Omental fat pad (tissue), 3 donors: ENCODE measurements at regions not wholly inside any gene's neighbourhood (a gene's known extent, or its start where the extent isn't known, plus 50 kb on each side); places are given as distances from the start of the nearest gene placed in this dataset.

ENCODE experiments used
- ATAC-seq: fragments of 150-250 bp; one replicate; pipeline ENCODE4 v1.9.1; 2016; ENCODE audit warnings: mild to moderate bottlenecking, moderate library complexity; ENCODE audit not compliant: low FRiP score
- DNase-seq: peaks from one replicate; pipeline ENCODE4 v3.0.0-alpha.2; 2019; ENCODE audit warnings: low spot score
- CTCF ChIP-seq, 3 donors: fragments of 450-650 bp; IDR thresholded peaks; one replicate each; pipeline ENCODE4 v1.5.1; 2016 to 2017; ENCODE audit warnings: antibody characterized with exemption in 3 of 3, mild to moderate bottlenecking in 3 of 3, moderate library complexity in 2 of 3

- ATAC-seq (no peak), DNase-seq (no peak)
- TF ChIP-seq CTCF (IDR thresholded peaks at IDR 0.05), result no peak
Observed at GRCh38 chr12:125283521-125283920, 218.3 kb downstream of the AACS start.

- TF ChIP-seq CTCF (IDR thresholded peaks at IDR 0.05), result no peak
- DNase-seq, result no peak
- no peak for ATAC-seq
Observed at GRCh38 chr12:125284087-125284486, 218.9 kb downstream of the AACS start.

GRCh38 chr12:125284945-125285685 lies 219.9 kb downstream of the AACS start:
- no peak for ATAC-seq
- no peak for TF ChIP-seq CTCF (IDR thresholded peaks at IDR 0.05)
- no peak for DNase-seq

GRCh38 chr12:125286005-125286727 lies 220.9 kb downstream of the AACS start:
- no peak for TF ChIP-seq CTCF (IDR thresholded peaks at IDR 0.05)
- no peak for DNase-seq
- ATAC-seq, result no peak

- TF ChIP-seq CTCF (IDR thresholded peaks at IDR 0.05), result no peak
Observed at GRCh38 chr12:125287155-125287847, 222.1 kb downstream of the AACS start.

GRCh38 chr12:125288931-125289928 lies 224.0 kb downstream of the AACS start:
- ATAC-seq (no peak), DNase-seq (no peak)
- TF ChIP-seq CTCF (IDR thresholded peaks at IDR 0.05), result no peak

More at GRCh38 chr12:125287155-125287847, 222.1 kb downstream of the AACS start:
- no peak for ATAC-seq
- no peak for DNase-seq
